ENCODE measurements at regions not wholly inside any gene's neighbourhood (a gene's known extent, or its start where the extent isn't known, plus 50 kb on each side); places are given as distances from the start of the nearest gene placed in this dataset.

DNA sequence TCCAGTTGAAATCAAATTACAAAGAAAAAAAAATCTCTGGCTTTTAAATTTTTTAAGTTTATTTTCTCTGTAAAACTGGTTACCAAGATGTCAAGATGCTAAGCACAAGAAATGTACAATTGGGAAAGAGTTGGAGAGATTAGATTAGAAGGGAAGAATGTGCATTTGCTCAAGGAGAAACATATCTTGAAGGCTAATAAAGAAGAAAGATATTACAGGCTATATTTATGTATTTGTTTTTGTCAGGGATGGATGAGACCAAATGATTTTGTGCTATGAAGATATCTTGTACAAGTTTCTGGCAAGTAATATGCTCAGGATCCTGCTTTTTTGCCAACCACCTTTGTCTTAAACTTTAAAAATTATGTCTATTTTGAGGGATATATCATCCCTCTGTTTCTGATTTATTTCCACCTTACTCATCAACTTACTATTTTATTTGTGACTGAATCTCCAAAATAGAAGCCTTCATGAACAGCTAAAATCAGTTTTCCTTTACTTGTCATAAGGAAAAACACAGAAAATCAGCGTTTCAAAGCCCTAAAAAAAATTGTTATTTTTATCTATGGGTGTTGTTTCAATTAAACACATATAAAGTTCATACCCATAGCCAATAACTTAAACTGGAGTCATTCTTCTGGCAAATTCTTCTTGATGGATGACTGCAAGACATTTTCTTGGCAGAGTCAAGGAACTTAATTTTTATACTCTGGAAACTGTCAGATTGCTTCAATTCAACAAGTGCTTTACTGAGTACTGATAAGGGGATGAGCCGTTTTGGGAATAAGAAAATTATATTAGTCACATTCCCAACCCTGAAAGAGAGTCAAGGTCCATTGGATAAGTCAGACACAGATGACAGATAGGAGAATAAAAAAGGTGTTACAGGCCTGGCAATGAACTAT lies 141.8 kb downstream of the CTH start:
- H4K20me1 ChIP-seq (ENCODE audit: insufficient read depth, low read length, poor library complexity, severe bottlenecking), result no peaks in the 10 kb centered on the region
- H3K4me1 ChIP-seq (ENCODE audit: insufficient read depth, low read length, poor library complexity, severe bottlenecking), result no peaks in the 10 kb centered on the region
- no peak overlapping the region for H3K4me2 ChIP-seq (ENCODE audit: low read depth, low read length, poor library complexity, severe bottlenecking)
- no peak overlapping the region for H3K9ac ChIP-seq (ENCODE audit: low read depth, low read length, poor library complexity, severe bottlenecking)
- H2AFZ ChIP-seq (ENCODE audit: low read length), result no peak overlapping the region
- no peaks in the 10 kb centered on the region for H3K9me2 ChIP-seq (replicated peaks; ENCODE audit: low read depth, low read length)
- no peaks in the 10 kb centered on the region for H3K9me3 ChIP-seq (ENCODE audit: insufficient read depth, low read depth, low read length)
- no peak overlapping the region for H3K4me3 ChIP-seq (ENCODE audit: low read length, poor library complexity, severe bottlenecking)
- H3K36me3 ChIP-seq (ENCODE audit: insufficient read depth, low read length), result no peaks in the 10 kb centered on the region
- no peaks in the 10 kb centered on the region for H3K79me2 ChIP-seq (ENCODE audit: insufficient read depth, low read length)
- TF ChIP-seq EZH2phosphoT487 (IDR thresholded peaks at IDR 0.05; ENCODE audit: borderline replicate concordance), result no peak
- TF ChIP-seq, protein P1, sequence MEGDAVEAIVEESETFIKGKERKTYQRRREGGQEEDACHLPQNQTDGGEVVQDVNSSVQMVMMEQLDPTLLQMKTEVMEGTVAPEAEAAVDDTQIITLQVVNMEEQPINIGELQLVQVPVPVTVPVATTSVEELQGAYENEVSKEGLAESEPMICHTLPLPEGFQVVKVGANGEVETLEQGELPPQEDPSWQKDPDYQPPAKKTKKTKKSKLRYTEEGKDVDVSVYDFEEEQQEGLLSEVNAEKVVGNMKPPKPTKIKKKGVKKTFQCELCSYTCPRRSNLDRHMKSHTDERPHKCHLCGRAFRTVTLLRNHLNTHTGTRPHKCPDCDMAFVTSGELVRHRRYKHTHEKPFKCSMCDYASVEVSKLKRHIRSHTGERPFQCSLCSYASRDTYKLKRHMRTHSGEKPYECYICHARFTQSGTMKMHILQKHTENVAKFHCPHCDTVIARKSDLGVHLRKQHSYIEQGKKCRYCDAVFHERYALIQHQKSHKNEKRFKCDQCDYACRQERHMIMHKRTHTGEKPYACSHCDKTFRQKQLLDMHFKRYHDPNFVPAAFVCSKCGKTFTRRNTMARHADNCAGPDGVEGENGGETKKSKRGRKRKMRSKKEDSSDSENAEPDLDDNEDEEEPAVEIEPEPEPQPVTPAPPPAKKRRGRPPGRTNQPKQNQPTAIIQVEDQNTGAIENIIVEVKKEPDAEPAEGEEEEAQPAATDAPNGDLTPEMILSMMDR (conservative IDR thresholded peaks at IDR 0.05; ENCODE audit: low read length), result no peak
- no peaks in the 10 kb centered on the region for H3F3A ChIP-seq (ENCODE audit: low read depth)
- H3K27me3 ChIP-seq (ENCODE audit: insufficient read depth, low read length, poor library complexity, severe bottlenecking), result no peaks in the 10 kb centered on the region

DNA sequence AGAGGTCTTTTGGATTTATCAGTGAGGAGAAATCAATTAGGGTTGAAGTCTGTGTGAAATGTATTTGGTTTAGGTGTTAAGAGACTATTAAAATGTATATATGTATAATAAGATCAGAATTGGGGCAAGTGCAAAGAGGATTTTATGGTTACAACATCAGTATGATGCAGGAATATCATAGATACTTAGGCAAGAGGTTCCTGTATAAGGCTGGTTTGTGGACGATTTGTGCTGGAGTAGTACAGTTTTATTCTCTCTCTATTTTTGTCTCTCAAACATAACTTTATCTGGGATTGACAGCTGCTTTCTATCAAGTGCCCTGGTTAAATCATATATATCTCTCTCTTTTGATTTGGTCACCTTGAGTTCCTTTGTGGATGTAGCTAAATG lies 142.5 kb downstream of the CTH start:
- H3F3A ChIP-seq (ENCODE audit: low read depth), result no peaks in the 10 kb centered on the region
- no peak overlapping the region for H3K4me2 ChIP-seq (ENCODE audit: low read depth, low read length, poor library complexity, severe bottlenecking)
- no peak for TF ChIP-seq EZH2phosphoT487 (IDR thresholded peaks at IDR 0.05; ENCODE audit: borderline replicate concordance)
- TF ChIP-seq, protein P1 (conservative IDR thresholded peaks at IDR 0.05; ENCODE audit: low read length), result no peak
- no peaks in the 10 kb centered on the region for H3K4me1 ChIP-seq (ENCODE audit: insufficient read depth, low read length, poor library complexity, severe bottlenecking)
- H3K79me2 ChIP-seq (ENCODE audit: insufficient read depth, low read length), result no peaks in the 10 kb centered on the region
- H3K27me3 ChIP-seq (ENCODE audit: insufficient read depth, low read length, poor library complexity, severe bottlenecking), result no peaks in the 10 kb centered on the region
- H3K36me3 ChIP-seq (ENCODE audit: insufficient read depth, low read length), result no peaks in the 10 kb centered on the region
- no peaks in the 10 kb centered on the region for H3K9me2 ChIP-seq (replicated peaks; ENCODE audit: low read depth, low read length)
- H3K9me3 ChIP-seq (ENCODE audit: insufficient read depth, low read depth, low read length), result no peaks in the 10 kb centered on the region
- no peaks in the 10 kb centered on the region for H4K20me1 ChIP-seq (ENCODE audit: insufficient read depth, low read length, poor library complexity, severe bottlenecking)
- H3K9ac ChIP-seq (ENCODE audit: low read depth, low read length, poor library complexity, severe bottlenecking), result no peak overlapping the region
- H3K4me3 ChIP-seq (ENCODE audit: low read length, poor library complexity, severe bottlenecking), result no peak overlapping the region
- no peak overlapping the region for H2AFZ ChIP-seq (ENCODE audit: low read length)

DNA sequence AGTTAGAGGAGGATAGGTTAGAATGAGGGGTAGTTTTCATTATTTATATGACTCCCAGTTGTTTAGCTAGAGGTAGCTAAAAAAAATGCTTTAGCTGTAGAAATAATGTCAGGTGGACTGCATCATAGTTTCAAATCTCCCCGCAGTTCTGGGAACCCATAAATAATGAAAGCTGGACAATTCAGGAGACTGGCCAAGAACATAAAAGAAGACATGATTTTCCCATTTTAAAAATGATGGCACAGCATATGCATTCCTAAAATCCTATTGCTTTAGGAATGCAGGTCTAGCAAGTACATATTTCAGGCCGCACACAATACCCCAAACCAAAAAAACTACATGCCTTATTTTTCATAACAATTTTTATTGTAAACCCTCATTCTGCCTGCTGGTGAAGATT lies 143.3 kb downstream of the CTH start:
- Histone ChIP-seq H2AFZ (ENCODE audit: low read length) (no peak overlapping the region), H3K9ac (ENCODE audit: low read depth, low read length, poor library complexity, severe bottlenecking) (no peak overlapping the region), H3F3A (ENCODE audit: low read depth) (no peaks in the 10 kb centered on the region), H3K79me2 (ENCODE audit: insufficient read depth, low read length) (no peaks in the 10 kb centered on the region), H3K27me3 (ENCODE audit: insufficient read depth, low read length, poor library complexity, severe bottlenecking) (no peaks in the 10 kb centered on the region), H4K20me1 (ENCODE audit: insufficient read depth, low read length, poor library complexity, severe bottlenecking) (no peaks in the 10 kb centered on the region), H3K9me2 (replicated peaks; ENCODE audit: low read depth, low read length) (no peaks in the 10 kb centered on the region), H3K4me3 (ENCODE audit: low read length, poor library complexity, severe bottlenecking) (no peak overlapping the region), H3K9me3 (ENCODE audit: insufficient read depth, low read depth, low read length) (no peaks in the 10 kb centered on the region), H3K36me3 (ENCODE audit: insufficient read depth, low read length) (no peaks in the 10 kb centered on the region), H3K4me2 (ENCODE audit: low read depth, low read length, poor library complexity, severe bottlenecking) (no peak overlapping the region), H3K4me1 (ENCODE audit: insufficient read depth, low read length, poor library complexity, severe bottlenecking) (no peaks in the 10 kb centered on the region)
- no peak for TF ChIP-seq EZH2phosphoT487 (IDR thresholded peaks at IDR 0.05; ENCODE audit: borderline replicate concordance)
- TF ChIP-seq, protein P1 (conservative IDR thresholded peaks at IDR 0.05; ENCODE audit: low read length), result no peak
